ENCODE measurements at regions not wholly inside any gene's neighbourhood (a gene's known extent, or its start where the extent isn't known, plus 50 kb on each side); places are given as distances from the start of the nearest gene placed in this dataset.

GRCh38 chr2:103798291-103798690, 1036.5 kb downstream of the TMEM182 start:
- Histone ChIP-seq H4K8ac (replicated peaks; ENCODE audit: insufficient read length, low read depth, low read length) (no peak overlapping the region), H2AK5ac (ENCODE audit: insufficient read length, low read length) (no peak overlapping the region), H3K23ac (ENCODE audit: insufficient read length, low read depth, low read length) (no peak overlapping the region), H3K79me1 (ENCODE audit: insufficient read depth, low read depth, low read length, poor library complexity, severe bottlenecking) (no peaks in the 10 kb centered on the region), H3K4me2 (ENCODE audit: insufficient read depth, insufficient read length, low read length) (no peak overlapping the region), H3K4me1 (ENCODE audit: insufficient read depth, low read length) (no peaks in the 10 kb centered on the region), H3K27ac (ENCODE audit: insufficient read length, low read depth, low read length) (no peak overlapping the region), H4K5ac (ENCODE audit: insufficient read length, low read depth, low read length) (no peak overlapping the region), H3K14ac (ENCODE audit: insufficient read depth, low read length) (no peak overlapping the region), H3K23me2 (ENCODE audit: insufficient read length, low read depth, low read length, poor library complexity, severe bottlenecking) (no peaks in the 10 kb centered on the region), H3K4ac (ENCODE audit: low read depth, low read length) (no peak overlapping the region), H3T11ph (ENCODE audit: low read length) (no peak overlapping the region), H3K9ac (ENCODE audit: extremely low read depth, insufficient read length, low read length) (no peak overlapping the region), H3K79me2 (ENCODE audit: insufficient read depth, low read length) (no peaks in the 10 kb centered on the region), H2BK20ac (ENCODE audit: low read depth, low read length, poor library complexity, severe bottlenecking) (no peak overlapping the region), H4K91ac (ENCODE audit: insufficient read length, low read depth, low read length) (no peak overlapping the region), H3K27me3 (ENCODE audit: insufficient read depth, low read length) (peaks cover 9% of the 10 kb centered on the region; the same call in 1 of the 2 replicates), H3K56ac (ENCODE audit: insufficient read length, low read depth, low read length) (no peak overlapping the region), H3K18ac (ENCODE audit: insufficient read length, low read depth, low read length) (no peak overlapping the region), H4K20me1 (ENCODE audit: control insufficient read depth, insufficient read depth, insufficient read length) (no peaks in the 10 kb centered on the region), H2BK120ac (ENCODE audit: low read depth, low read length, poor library complexity, severe bottlenecking) (no peak overlapping the region), H2BK15ac (ENCODE audit: low read depth, low read length) (no peak overlapping the region), H2AFZ (ENCODE audit: low read length) (no peak overlapping the region), H2BK12ac (ENCODE audit: insufficient read length, low read depth, low read length) (no peak overlapping the region), H3K9me3 (ENCODE audit: control insufficient read depth, low read depth, low read length) (peaks cover 5% of the 10 kb centered on the region), H2BK5ac (ENCODE audit: insufficient read length, low read length) (no peak overlapping the region)
- no peaks in the 10 kb centered on the region; a peak in 1 of 4 replicates for H3K4me1 Mint-ChIP-seq
- no peak overlapping the region for H3K27ac Mint-ChIP-seq
- no peak for DNase-seq
- peaks cover 0 to 14% (median 6%) of the 10 kb centered on the region in 3 experiments; a peak in 5 of 7 replicates for H3K36me3 Mint-ChIP-seq (ENCODE audit: insufficient read depth in 1 of 3, low read depth in 3 of 3)
- peaks cover 19 to 20% of the 10 kb centered on the region in 2 experiments for H3K9me3 Mint-ChIP-seq
- TF ChIP-seq CTCF (conservative IDR thresholded peaks at IDR 0.05): no peak
- no CpG with 5 or more reads among the region's 1 CpG for WGBS (ENCODE audit: extremely low coverage, insufficient read length, low lambda C conversion rate)
- peaks cover 86% of the 10 kb centered on the region for H3K27me3 Mint-ChIP-seq (ENCODE audit: low read depth)
- H3K4me3 Mint-ChIP-seq: no peak overlapping the region

Data from H9 (cell line).